HG02610 (cell line): ENCODE measurements at regions not wholly inside any gene's neighbourhood (a gene's known extent, or its start where the extent isn't known, plus 50 kb on each side); places are given as distances from the start of the nearest gene placed in this dataset.
"Not testable (repeated sequence)": the region's sequence is repeated elsewhere in the genome, so short reads cannot be mapped to it uniquely, and the experiment has no call there.

ENCODE experiments used
- ATAC-seq: cut with Tn5 transposase; IDR thresholded peaks from one replicate; pipeline ENCODE4 v1.9.1; 2021; ENCODE audit warnings: mild to moderate bottlenecking, moderate library complexity; ENCODE audit not compliant: unreplicated experiment

DNA sequence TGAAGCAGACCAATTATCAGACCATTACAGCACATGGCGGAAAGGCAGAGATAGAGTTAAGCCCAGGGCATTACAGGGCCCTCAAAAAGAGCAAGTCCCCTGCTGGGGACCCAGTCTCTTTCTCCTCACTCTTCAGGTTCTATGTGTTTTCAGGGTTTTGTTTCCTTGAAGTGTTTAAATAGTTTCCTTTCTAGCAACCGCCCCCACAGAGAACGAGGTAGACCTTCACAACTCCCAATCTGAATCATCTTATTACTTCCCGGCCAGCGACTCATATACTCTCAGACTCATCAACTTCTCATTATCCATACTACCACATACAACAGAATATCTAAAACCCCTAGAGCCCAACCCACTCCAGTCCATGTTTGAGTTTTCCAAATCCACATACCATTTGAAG, 526.6 kb upstream of the ARID1B start:
- ATAC-seq: no peak

DNA sequence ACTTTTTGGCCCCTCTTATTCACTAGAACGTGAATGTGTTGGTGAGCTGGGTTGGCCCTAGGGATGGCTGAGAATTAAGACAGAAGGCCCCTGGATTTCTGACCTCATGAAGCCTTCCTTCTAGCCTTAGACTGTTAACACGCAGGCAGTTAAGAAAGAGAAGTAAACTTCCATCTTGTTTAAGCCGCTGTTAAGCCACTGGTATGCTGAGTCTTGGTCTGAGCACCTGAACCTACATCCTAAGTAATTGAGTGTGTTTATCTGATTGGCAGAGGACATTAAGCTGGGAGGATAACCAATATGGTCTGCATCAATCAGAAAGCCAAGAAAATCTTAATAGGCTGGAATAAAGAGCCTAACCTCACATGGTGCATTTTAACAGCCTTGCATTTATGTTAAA, 535.0 kb upstream of the ARID1B start:
- no peak for ATAC-seq

DNA sequence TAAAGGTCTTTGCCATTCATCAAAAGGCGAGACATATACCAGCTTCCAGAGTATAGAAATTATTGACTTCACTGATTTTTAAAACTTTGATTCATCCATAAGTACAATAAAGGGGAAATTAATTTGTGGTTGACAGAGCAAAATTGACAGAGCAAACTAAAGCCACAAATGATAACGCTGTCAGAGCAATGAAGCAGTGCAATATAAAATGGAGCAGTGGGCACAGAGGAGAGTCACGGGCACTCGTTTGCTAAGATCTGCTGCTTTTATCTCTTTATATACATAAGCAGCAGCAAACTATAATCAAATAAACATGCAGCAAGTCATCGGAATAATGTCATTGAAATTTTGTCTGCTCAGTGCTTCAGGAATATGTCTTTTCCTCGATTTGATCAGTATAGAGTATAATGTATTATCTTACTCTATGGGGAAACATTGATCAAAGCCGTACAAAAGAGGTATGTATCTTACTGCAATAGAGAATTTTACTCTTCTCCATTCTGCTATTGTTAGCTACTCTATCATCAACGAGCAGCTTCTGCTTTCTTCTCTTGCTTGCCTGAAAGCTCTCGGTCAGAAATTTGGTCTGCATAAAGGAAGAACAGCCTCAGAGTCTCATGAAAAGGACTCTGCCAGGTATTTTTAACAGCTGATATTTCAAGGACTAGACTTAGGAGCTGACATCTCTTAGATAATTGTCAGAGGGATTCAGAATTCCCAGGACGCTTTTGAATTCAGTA, 546.0 kb upstream of the ARID1B start:
- no peak for ATAC-seq

DNA sequence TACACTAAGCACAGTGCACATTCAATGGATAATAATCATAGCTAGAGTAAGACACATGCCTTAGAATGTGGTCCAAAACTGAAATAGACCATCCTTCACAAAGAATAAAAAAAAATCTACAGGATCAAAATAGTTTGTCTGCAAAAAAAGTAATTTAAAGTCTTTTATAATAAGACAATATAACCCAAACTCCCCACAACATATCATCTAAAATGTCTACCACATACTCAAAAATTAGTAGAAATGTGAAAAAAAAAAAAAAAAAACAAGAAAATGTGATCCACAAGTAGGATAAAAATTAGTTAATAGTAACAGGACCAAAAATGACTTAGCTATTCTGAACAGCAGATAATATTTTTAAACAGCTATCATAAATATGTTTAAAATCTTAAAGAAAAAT, 557.2 kb upstream of the ARID1B start:
- no peak for ATAC-seq

DNA sequence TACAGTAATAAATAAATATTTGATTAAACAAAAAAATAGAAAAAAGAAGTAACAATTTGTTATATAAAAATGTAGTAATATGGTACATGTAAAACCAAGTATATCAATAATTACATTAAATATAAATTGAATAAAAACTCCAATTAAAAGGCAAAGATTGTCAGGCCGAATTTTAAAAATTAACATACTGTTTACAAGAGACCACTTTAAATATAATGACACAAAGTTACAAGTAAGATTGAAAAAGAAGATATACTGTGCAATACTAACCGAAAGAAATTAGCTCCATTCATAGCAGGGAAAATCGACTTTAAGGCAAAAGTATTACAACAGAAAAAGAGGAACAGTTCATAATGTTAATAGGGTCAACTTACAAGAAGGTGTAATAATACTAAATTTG, 571.5 kb upstream of the ARID1B start:
- ATAC-seq: no peak

DNA sequence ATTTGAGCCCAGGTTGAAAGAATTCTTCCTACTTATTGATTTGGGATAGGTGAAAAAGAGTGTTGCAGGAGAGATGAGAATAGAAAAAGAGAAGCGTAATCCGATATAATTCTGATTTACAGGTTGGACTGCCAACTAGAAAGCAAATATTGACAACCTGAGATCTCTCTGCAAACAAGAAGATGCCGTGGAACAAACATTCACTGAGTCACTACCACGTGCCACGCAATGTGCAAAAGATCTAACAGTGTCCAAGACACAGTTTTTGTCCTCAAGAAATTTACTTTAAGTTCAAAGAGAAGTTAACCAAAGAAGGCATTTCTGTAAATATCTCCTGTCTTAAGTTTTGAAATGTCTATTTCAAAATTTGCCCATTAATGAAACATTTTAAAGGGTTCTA, 578.0 kb upstream of the ARID1B start:
- no peak for ATAC-seq

DNA sequence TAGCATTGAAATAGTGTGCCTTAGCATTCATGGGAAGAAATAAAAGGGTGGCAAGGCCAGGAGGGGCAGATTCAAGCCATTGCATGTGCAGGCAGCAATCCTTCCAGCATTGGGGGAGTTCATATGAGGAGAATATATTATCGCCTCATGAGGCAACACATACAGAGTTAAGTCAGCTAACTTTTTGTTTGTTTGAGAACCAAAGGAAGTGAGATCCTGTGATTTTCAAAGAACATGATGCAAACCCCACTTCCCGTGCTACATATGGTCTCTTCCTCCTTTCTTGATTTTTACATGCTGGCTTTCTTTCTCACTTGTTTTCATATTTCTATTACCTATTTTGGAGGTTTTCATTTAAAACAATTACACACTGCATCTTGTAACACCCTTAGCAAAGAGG, 579.7 kb upstream of the ARID1B start:
- ATAC-seq: no peak

DNA sequence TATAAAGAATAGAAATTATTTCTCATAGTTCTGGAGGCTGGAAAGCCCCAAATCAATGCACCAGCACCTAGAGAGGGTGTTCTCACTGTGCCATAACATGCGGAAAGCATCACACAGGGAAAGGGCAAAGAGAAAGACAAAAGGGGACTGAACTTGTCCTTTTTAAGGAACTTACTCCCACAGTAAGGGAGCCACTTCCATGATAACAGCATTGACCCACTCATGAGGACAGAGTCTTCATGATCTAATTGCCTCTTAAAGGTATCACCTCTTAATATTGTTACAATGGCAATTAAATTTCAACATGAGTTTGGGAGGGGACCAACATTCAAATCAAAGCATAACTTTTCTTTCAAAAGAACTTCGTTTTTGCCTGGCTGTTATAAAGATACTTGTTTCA, 582.2 kb upstream of the ARID1B start:
- ATAC-seq: no peak

DNA sequence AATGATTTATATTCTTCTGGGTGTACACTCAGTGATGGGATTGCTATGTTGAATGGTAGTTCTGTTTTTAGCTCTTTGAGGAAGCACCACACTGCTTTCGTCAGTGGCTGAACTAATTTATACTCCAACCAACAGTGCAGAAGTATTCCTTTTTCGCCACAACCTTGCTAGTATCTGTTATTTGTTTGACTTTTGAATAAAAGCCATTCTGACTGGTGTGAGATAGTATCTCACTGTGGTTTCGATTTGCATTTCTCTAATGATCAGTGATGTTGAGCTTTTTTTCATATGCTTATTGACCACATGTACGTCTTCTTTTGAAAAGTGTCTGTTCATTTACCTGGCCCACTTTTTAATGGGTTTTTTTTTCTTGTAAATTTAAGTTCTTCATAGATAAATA, 583.8 kb upstream of the ARID1B start:
- ATAC-seq: no peak

DNA sequence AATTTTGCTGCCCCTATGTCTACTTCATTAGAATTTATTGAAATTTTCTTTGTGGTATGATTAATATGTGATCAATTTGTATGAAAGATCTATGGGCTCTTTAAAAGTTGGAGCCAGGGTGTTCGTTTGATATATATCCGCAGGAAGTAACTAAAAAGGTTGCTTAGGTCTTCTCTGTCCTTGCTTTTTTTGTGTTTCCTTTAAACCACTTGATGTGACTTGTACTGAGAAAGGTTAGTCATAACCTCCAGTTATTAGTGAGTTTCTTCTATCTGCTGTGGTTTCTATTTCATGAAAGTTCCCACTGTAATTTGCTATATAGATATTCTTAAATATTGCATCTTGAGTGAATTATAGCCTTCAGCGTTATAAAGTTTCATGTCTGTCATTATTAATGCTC, 585.3 kb upstream of the ARID1B start:
- peak; percentile 85 for ATAC-seq

DNA sequence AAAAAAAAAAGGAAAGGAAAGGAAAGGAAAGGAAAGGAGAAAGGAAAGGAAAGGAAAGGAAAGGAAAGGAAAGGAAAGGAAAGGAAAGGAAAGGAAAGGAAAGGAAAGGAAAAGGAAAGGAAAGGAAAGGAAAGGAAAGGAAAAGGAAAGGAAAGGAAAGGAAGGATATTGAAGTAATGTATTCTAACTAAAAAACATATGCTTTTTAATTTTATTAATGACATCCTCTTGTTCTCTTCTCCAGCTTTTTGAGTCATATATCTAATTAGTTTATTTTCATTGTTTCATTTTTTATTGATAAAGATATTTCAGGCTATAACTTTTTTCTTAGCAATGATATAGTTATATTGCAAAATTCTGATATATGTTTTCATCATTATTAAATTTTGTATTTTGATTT, 585.8 kb upstream of the ARID1B start:
- ATAC-seq: not testable (repeated sequence)

DNA sequence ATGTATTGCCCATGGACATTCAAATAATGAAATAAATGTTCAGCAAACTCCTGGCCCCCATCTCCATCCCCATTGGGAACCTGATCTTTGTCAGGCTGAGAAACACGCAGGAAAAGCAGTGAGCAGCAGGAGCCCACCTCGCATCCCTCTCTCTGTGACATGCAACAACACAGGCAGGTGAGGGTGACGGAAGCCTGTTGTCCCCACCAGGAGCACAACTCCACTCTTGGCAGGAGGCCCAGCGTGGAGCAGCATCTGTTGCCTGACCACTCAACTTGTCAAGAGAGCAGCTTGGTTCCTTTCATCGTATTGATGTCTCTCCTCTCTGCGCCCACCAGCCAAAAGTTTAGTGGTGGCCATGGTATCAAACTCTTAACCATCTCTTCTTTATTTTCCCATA, 586.9 kb upstream of the ARID1B start:
- no peak for ATAC-seq

DNA sequence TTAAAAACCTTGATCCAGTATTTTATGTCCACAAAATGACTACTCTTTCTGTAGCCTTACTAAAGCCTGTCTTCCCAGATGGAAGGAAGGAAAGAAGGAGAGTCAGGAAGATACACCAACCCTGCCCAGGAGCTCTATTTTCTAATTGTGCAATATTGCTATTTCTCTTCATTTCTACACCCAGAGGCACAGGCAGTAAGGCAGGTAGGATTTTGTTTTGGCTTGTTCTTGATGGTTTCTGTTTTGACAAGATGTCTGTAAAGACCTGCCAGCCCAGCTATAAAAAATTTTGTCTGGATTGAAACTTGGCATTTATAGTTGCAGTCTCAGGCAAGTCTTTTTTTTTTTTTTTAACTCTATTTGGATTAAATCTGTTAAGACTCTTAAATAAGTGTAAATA, 587.5 kb upstream of the ARID1B start:
- ATAC-seq: no peak

DNA sequence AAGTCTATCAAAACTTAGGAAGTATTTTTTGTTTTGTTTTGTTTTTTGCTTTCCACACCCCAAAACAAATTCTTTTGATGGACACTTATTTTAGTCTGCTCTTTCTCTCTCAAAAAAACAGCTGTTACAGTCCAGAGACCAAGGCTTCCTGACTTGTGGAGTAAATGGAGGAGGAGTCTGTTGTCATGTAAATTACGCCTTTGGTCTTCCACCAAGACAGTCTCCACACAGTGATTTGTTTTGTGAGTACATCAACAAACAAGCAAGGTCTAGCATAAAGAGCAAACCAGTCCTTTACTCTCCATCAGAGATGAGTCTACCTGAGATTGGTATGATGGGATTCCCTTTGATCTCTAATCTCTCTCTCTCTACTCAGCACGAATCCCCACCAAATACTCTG, 588.0 kb upstream of the ARID1B start:
- no peak for ATAC-seq

DNA sequence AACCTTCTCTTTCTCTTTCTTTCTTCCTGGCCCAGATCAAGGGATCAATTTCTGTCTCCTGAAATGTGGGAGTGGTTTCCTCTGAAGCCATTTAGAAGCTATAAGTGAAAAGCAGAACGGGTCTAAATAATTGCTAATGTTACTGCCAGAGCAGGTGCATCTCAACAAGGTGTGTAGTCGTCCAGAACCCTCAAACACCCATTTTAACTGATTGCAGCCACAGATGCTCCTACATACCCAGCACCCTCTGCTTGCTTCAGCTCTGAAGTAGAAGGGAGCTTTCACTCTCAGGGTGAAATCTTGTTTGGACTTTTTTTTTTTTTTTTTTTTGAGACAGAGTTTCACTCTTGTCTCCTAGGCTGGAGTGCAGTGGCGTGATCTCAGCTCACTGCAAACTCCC, 592.1 kb upstream of the ARID1B start:
- ATAC-seq: no peak

DNA sequence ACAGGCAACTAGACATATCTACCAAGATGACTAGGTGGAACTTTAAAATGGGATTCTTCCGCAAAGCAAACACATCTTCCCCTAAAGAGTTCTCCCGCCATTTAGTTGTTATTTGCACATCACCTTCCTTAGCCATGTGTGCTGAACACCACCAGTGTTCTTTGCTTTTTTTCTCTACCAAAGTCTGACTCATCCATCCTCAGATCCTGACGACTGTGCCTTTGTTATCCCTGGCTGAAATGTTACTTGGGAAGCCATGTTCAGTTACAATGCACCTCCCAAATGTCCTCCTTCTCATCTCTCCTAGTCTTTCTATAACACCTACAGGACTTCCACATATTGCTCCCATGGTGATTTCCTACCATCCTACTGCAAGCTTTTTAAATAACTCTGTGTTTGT, 593.5 kb upstream of the ARID1B start:
- ATAC-seq: no peak

DNA sequence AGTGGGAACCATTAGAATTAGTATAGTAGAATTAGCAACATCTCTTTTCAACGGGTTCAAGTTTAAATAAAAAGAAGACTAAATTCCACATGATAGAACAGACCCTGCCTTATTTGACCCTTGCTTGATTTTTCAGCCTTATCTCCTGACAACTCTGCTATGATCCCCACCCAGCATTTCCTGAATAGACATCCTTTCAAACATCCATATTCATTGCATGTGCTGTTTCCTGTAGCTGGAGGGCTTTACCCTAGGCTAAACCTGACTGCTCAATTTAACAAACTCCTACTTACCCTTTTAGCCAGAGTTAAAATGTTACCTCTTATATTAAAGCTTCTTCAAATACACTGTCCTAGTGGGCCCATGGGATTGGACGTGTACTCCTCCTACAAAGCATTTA, 594.8 kb upstream of the ARID1B start:
- no peak for ATAC-seq

DNA sequence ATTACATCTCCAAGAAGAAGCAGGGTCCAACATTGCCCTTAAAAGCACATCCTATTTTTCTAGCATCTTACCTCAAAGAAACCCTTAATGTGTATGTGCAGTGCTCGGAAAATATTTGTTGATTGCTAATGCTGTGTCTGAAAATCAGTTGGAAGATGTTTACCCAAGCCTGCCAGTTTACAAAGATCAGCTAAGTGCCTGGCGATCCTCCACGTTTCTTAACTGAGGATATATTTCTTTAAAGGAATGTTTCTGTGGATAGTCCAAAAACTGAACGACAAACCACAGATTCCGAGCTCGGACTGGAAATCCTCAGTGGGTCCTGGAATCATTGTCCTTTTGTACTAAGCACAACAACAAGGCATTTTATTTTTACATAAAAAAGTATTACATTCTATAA, 595.7 kb upstream of the ARID1B start:
- no peak for ATAC-seq

DNA sequence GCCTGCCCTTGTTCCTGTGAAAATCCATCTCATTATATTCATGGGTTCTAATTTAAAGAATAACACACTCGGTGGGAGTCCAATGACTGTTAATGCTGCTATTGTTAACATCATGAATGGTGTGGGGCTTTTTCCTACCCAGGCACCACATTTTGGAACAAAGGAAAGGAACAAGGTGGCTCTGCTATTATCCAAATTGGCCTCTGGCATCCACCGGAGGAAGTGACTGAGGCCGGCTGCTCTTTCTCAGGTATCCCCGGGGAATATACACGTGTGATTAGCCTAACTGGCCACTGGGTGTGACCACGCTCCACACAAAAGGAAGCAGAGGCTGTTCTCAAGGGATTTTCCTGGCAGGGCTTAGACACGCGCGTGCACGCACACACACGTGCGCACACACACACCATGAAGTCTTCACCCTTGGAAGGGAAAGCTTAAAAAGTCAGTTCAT, 601.2 kb upstream of the ARID1B start:
- no peak for ATAC-seq

DNA sequence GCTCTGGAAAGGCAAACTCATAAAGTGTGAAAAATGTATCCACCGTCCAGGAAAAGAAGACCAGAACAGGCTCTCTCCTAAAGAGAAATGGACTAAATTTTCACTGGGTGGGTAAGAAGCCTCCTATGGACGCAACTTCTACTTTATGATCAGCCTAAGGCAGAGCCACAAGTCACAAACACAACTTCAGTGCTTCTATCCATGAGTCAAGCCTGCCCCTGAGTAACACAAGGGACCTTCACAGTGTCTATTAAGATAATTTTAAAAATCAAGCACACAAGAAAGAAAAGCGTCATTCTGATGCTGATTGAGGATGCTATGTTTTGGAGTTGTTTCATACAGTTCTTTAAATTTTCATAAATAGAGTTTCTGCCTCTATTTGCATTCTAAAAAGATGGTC, 601.7 kb upstream of the ARID1B start:
- no peak for ATAC-seq

DNA sequence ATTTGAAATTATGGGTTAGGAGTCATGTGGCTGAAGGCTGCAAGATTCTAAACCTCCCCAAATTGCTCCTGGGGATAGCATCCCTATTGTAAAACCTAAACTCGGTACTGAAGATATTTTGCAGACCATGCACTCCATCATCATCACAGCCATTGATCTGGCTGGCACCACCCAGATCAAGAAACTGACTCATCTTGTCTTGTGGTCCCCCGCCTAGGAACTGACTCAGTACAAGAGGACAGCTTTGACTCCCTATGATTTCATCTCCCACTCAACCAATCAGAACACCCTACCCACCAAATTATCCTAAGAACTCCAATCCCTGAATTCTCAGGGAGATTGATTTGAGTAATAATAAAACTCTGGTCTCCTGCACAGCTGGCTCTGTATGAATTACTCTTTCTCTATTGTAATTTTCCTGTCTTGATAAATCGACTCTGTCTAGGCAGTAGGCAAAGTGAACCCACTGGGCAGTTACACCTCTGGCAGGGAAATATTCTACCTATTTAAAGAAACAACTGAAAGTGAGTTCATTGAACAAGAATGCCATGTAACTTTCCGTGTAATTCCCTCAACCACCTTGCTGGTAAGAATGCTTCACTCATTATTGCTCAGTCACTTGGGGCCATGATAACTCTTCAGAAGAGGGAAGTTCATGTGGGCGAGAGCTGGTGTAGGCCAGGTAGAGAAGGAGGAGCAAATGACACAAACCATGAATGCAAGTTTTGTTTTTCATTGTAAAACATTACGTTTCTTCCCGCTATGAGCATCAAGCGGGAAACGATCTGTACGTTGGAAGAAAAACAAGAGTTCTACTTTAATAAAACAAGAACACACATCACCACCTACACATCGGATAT, 602.9 kb upstream of the ARID1B start:
- no peak for ATAC-seq

DNA sequence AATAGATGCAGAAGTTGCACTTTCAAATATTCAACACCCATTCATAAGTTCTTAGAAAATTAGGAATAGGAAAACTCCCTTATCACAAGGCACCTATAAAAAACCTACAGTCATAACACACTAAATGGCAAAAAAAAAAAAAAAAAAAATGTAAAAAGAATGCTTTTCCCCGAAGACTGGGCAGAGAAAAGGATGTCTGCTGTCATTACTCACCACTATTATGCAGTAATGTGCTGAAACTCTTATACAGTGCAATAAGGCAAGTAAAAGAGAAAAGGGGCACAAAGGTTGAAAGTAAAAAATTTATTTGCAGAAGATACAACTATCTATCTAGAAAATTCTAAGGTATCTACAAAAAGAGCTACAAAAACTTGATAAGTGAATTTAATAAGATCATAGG, 607.8 kb upstream of the ARID1B start:
- no peak for ATAC-seq
